A549 (cell line): ENCODE measurements at regions not wholly inside any gene's neighbourhood (a gene's known extent, or its start where the extent isn't known, plus 50 kb on each side); places are given as distances from the start of the nearest gene placed in this dataset.

Experiments
- ATAC-seq, 2 experiments: fragments of 200-7000 bp in 1 of 2; fragments of >200 bp in 1 of 2; cut with Nextera tagmentation in 1 of 2; cut with Tn5 transposase in 1 of 2; 3 replicates each; pipeline versions ENCODE4 v1.8.0 to v1.9.1; 2018 to 2020; ENCODE audit warnings: mild to moderate bottlenecking in 1 of 2, moderate library complexity in 1 of 2
- CTCF ChIA-PET: fragments of 300-600 bp; sonication (Branson Sonifier 250); formaldehyde crosslinking; extraction: SDS; loops from one replicate; lab custom pipeline; 2021; ENCODE audit warnings: antibody characterized with exemption, inconsistent platforms; lab: Yijun Ruan, JAX
- POLR2A ChIA-PET: fragments of 350-600 bp; formaldehyde crosslinking; extraction: SDS; loops from one replicate; lab custom pipeline; 2021; ENCODE audit warnings: antibody characterized with exemption, inconsistent platforms; lab: Yijun Ruan, JAX
- DNase-seq, 2 experiments: peaks; one replicate each; pipeline versions ENCODE4 v3.0.0 to v3.0.0-alpha.2; 2011 to 2016; ENCODE audit warnings: low read depth in 1 of 2, low spot score in 1 of 2
- FAIRE-seq: peaks from 2 replicates; lab custom pipeline; 2011; peaks lifted over from hg19 to GRCh38; lab: Jason Lieb, UNC
- H3K27ac ChIP-seq, 2 experiments: fragments of >200 bp; sonication (Bioruptor Twin); formaldehyde crosslinking; 3 replicates each; pipeline ENCODE4 v1.5.1; 2016 to 2017
- H3K4me1 ChIP-seq: fragments of >200 bp; sonication (Bioruptor Twin); formaldehyde crosslinking; 3 replicates; pipeline ENCODE4 v1.6.1; 2016
- H3K4me2 ChIP-seq: fragments of >200 bp; sonication (Bioruptor Twin); formaldehyde crosslinking; 3 replicates; pipeline ENCODE4 v1.6.1; 2016
- H3K4me3 ChIP-seq: fragments of >200 bp; sonication (Bioruptor Twin); formaldehyde crosslinking; 3 replicates; pipeline ENCODE4 v1.5.1; 2016
- H3K9me3 ChIP-seq: fragments of >200 bp; sonication (Bioruptor Twin); formaldehyde crosslinking; 3 replicates; pipeline ENCODE4 v1.6.1; 2016
- ATOH8 ChIP-seq: fragments of 250-450 bp; sonication (Bioruptor Pico); IDR thresholded peaks from 2 replicates; pipeline ENCODE4 v1.5.0; 2020; ENCODE audit warnings: low read depth, mild to moderate bottlenecking, moderate library complexity
- CTCF ChIP-seq: fragments of >200 bp; sonication (Bioruptor Twin); formaldehyde crosslinking; IDR thresholded peaks from 3 replicates; pipeline ENCODE4 v1.5.1; 2016
- FOSL2 ChIP-seq, 2 experiments: fragments of 450-650 bp in 1 of 2; fragments of >200 bp in 1 of 2; sonication (Bioruptor Twin) in 1 of 2; formaldehyde crosslinking; IDR thresholded peaks; 2 replicates each; pipeline versions ENCODE4 v1.5.0 to v1.6.1; 2016 to 2020; ENCODE audit warnings: mild to moderate bottlenecking in 1 of 2, moderate library complexity in 1 of 2
- HOXB5 ChIP-seq: fragments of 250-450 bp; sonication (Bioruptor Pico); IDR thresholded peaks from 2 replicates; pipeline ENCODE4 v1.5.0; 2020; ENCODE audit warnings: mild to moderate bottlenecking, moderate library complexity
- JUN ChIP-seq, 2 experiments: fragments of >200 bp; sonication (Bioruptor Twin); formaldehyde crosslinking; IDR thresholded peaks; 2 replicates in 1 of 2; 3 replicates in 1 of 2; pipeline ENCODE4 v1.6.1; 2016 to 2017
- JUNB ChIP-seq: fragments of >200 bp; sonication (Bioruptor Twin); formaldehyde crosslinking; IDR thresholded peaks from 2 replicates; pipeline ENCODE4 v1.6.1; 2016
- KDM5A ChIP-seq: fragments of 200-600 bp; sonication (generic); IDR thresholded peaks from 2 replicates; pipeline ENCODE4 v1.6.1; 2016; ENCODE audit warnings: antibody characterized with exemption, mild to moderate bottlenecking
- MYC ChIP-seq: IDR thresholded peaks from 2 replicates; pipeline ENCODE4 v1.6.1; 2012; ENCODE audit warnings: mild to moderate bottlenecking, inconsistent platforms, low read length, improper control_type of control experiment, borderline replicate concordance
- NPAS2 ChIP-seq: fragments of 250-450 bp; sonication (Bioruptor Pico); IDR thresholded peaks from 2 replicates; pipeline ENCODE4 v1.8.0; 2022; ENCODE audit warnings: mild to moderate bottlenecking, moderate library complexity, borderline replicate concordance
- PHF8 ChIP-seq: fragments of 200-600 bp; sonication (generic); IDR thresholded peaks from 2 replicates; pipeline ENCODE4 v1.6.1; 2016; ENCODE audit warnings: low read depth, mild to moderate bottlenecking, antibody characterized with exemption, moderate library complexity, borderline replicate concordance
- POLR2A ChIP-seq: IDR thresholded peaks from 2 replicates; pipeline ENCODE4 v1.6.1; 2012; ENCODE audit warnings: mild to moderate bottlenecking, low read length
- RAD21 ChIP-seq, 2 experiments: fragments of >200 bp in 1 of 2; sonication (Bioruptor Twin) in 1 of 2; formaldehyde crosslinking in 1 of 2; IDR thresholded peaks in 1 of 2; conservative IDR thresholded peaks in 1 of 2; 2 replicates in 1 of 2; 3 replicates in 1 of 2; pipeline ENCODE4 v1.6.1; 2012 to 2018; ENCODE audit warnings: inconsistent platforms in 1 of 2
- RCOR1 ChIP-seq: fragments of 150-350 bp; IDR thresholded peaks from 2 replicates; pipeline ENCODE4 v1.6.1; 2014; ENCODE audit warnings: antibody characterized with exemption, low read length, low read depth
- RFX5 ChIP-seq: fragments of 450-650 bp; IDR thresholded peaks from 2 replicates; pipeline ENCODE4 v1.7.1; 2014; ENCODE audit warnings: antibody characterized with exemption, mild to moderate bottlenecking, moderate library complexity
- RNF2 ChIP-seq: fragments of 200-600 bp; sonication (generic); IDR thresholded peaks from 2 replicates; pipeline ENCODE4 v1.6.1; 2016; ENCODE audit warnings: low read depth, mild to moderate bottlenecking, antibody characterized with exemption, moderate library complexity, borderline replicate concordance
- USF2 ChIP-seq: fragments of 450-650 bp; IDR thresholded peaks from 2 replicates; pipeline ENCODE4 v1.6.1; 2014; ENCODE audit warnings: antibody characterized with exemption
- ZC3H11A ChIP-seq: fragments of 450-650 bp; IDR thresholded peaks from 2 replicates; pipeline ENCODE4 v1.6.1; 2014; ENCODE audit warnings: antibody characterized with exemption, mild to moderate bottlenecking
- WGBS: methylation state at CpG from one replicate; pipeline ENCODE4 v1.1.6; 2017; ENCODE audit errors: missing lambda C conversion rate; 5-methylcytosine and 5-hydroxymethylcytosine counted together
- TF ChIP-seq, protein P1 (sequence below): IDR thresholded peaks from 2 replicates; pipeline ENCODE4 v1.6.1; 2012; ENCODE audit warnings: low read depth, borderline replicate concordance
- TF ChIP-seq, protein P2 (sequence below): fragments of 150-350 bp; IDR thresholded peaks from 2 replicates; pipeline ENCODE4 v1.6.1; 2014; ENCODE audit warnings: low read depth, mild to moderate bottlenecking, low read length

DNA sequence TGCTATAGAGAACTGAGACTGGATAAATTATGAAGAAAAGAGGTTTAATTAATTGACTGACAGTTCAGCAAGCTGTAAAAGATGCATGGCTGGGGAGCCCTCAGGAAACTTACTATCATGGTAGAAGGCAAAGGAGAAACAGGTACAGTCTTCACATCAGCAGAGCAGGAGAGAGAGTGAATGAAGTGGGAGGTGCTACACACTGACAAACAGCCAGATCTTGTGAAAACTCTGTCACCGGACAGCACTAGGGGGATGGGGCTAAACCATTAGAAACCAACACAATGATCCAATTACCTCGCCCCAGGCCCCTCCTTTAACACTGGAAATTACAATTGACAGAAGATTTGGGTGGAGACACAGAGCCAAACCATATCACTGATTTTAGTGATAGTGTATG is 682.4 kb downstream of the SLC16A7 start (continued):
- TF ChIP-seq RAD21 (conservative IDR thresholded peaks at IDR 0.05 in 1 of 2, IDR thresholded peaks at IDR 0.05 in 1 of 2) (no peak), ATOH8 (CRISPR knock-in tag) (no peak)

- H3K4me1 ChIP-seq = peaks cover 6% of the 10 kb centered on the region; the same call in 1 of the 3 replicates
- ChIA-PET POLR2A (no interaction called here), CTCF (no interaction called here)
- 27% methylated on average over 1 of the region's 1 CpG for WGBS
- no peak; a peak in 1 of 6 replicates for ATAC-seq
- FAIRE-seq = no peak
- H3K27ac ChIP-seq = no peak overlapping the region
- no peak for TF ChIP-seq HOXB5
- TF ChIP-seq PHF8 = no peak
- no peak for TF ChIP-seq NPAS2 (CRISPR knock-in tag)
- no peak for TF ChIP-seq FOSL2 (IDR thresholded peaks at IDR 0.05)
- no peak for TF ChIP-seq FOSL2 (CRISPR knock-in tag; IDR thresholded peaks at IDR 0.05)
- TF ChIP-seq KDM5A = no peak
- TF ChIP-seq RNF2 = no peak
- no peak for TF ChIP-seq POLR2A
- no peak for TF ChIP-seq JUN (IDR thresholded peaks at IDR 0.05)
- no peak for TF ChIP-seq JUNB
- TF ChIP-seq ZC3H11A = no peak
- no peak for TF ChIP-seq USF2
- no peak for TF ChIP-seq MYC
- TF ChIP-seq RCOR1 = no peak
- TF ChIP-seq RFX5 = no peak
- TF ChIP-seq, protein P1, sequence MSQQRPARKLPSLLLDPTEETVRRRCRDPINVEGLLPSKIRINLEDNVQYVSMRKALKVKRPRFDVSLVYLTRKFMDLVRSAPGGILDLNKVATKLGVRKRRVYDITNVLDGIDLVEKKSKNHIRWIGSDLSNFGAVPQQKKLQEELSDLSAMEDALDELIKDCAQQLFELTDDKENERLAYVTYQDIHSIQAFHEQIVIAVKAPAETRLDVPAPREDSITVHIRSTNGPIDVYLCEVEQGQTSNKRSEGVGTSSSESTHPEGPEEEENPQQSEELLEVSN = no peak
- TF ChIP-seq, all 56 proteins: peak for 0
- Histone ChIP-seq H3K9me3 (no peaks in the 10 kb centered on the region), H3K4me2 (no peak overlapping the region), H3K4me3 (no peak overlapping the region)
- no peak for DNase-seq
These were observed 683.4 kb downstream of the SLC16A7 start for GRCh38 chr12:60279221-60279620.

DNA sequence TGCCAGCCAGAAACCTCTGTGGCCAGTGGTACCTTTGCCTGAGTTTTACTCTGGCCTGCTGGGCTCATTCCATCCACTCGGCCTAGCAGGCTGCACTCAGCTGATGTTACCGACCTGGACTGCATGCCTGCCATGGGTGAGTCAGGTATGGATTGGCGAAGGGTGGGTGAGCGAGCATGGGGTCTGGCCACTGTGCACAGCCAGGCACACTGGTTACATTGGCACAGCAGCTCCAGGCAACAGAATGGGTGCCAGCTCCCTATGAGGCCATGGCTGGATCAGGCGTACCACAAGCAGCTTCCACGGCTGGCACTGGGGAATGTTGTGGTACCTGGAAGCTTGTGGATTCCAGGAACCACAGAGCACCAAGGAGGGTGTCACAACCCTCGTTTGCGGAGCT is 685.7 kb downstream of the SLC16A7 start:
- CTCF ChIA-PET = interaction anchor here (1.5 kb wide), 1 partner anchor 13 kb away, joined by 5 read pairs; no protein-coding TSS in a partner anchor
- Histone ChIP-seq H3K9me3 (no peaks in the 10 kb centered on the region), H3K4me2 (no peak overlapping the region), H3K4me3 (no peak overlapping the region), H3K4me1 (peaks cover 6% of the 10 kb centered on the region; the same call in 1 of the 3 replicates), H3K27ac (no peak overlapping the region)
- DNase-seq (no peak), FAIRE-seq (no peak), ATAC-seq (no peak)
- 82% methylated on average over 8 of the region's 8 CpGs for WGBS
- TF ChIP-seq CTCF (no peak), RAD21 (conservative IDR thresholded peaks at IDR 0.05 in 1 of 2, IDR thresholded peaks at IDR 0.05 in 1 of 2) (no peak)
- TF ChIP-seq, protein P2, sequence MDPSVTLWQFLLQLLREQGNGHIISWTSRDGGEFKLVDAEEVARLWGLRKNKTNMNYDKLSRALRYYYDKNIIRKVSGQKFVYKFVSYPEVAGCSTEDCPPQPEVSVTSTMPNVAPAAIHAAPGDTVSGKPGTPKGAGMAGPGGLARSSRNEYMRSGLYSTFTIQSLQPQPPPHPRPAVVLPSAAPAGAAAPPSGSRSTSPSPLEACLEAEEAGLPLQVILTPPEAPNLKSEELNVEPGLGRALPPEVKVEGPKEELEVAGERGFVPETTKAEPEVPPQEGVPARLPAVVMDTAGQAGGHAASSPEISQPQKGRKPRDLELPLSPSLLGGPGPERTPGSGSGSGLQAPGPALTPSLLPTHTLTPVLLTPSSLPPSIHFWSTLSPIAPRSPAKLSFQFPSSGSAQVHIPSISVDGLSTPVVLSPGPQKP = no peak
- POLR2A ChIA-PET = no interaction called here
